GM13976 (cell line): ENCODE measurements at regions not wholly inside any gene's neighbourhood (a gene's known extent, or its start where the extent isn't known, plus 50 kb on each side); places are given as distances from the start of the nearest gene placed in this dataset.

Experiments
- DNase-seq: peaks from one replicate; pipeline ENCODE4 v3.0.0; 2012; ENCODE audit warnings: low spot score
- in situ Hi-C: fragments of 300-500 bp; cut with MboI; formaldehyde crosslinking; loops from one replicate; pipeline ENCODE4 v1.12.0; 2022; ENCODE audit warnings: low sequenced_read_pairs, mixed read lengths, inconsistent platforms; ENCODE audit not compliant: unreplicated experiment
- TF ChIP-seq, protein P1 (sequence below): IDR thresholded peaks from 2 replicates; pipeline ENCODE4 v1.5.1; 2012; ENCODE audit warnings: borderline replicate concordance, mild to moderate bottlenecking; ENCODE audit not compliant: insufficient read depth; ENCODE audit errors: extremely low read depth, missing control alignments, control extremely low read depth

DNA sequence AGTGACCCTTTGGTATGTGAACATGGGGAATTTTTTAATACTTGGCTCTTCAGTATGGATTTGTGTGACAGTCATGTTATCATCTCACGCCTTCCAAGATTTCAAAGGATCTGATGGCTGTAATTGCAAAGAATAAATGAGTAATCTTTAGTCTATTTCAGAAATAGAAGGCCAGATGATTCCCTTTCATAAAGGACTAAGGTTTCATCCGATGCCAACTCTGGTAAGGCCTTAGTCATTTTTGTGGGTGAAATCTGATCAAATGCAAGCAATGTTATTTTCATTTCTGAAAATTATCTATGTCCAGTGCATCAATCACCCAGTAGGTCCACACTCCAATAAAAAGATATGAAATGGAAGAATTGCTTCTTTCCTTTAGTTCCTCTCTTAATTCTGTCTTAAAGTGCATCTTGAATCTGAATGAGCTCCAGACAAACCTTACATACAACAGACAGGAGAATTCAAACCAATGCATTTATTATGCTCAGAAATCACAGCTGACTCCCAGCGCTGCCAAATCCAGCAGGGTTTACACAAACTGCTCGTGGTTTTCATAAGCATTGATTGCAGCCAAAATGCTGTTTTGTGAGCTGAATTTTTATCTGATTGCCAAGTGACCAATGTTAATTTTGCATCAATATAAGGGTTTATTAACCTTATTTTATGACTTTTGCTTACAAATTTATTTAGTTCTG lies 565.2 kb upstream of the MARCKS start:
- DNase-seq: no peak
- TF ChIP-seq, protein P1, sequence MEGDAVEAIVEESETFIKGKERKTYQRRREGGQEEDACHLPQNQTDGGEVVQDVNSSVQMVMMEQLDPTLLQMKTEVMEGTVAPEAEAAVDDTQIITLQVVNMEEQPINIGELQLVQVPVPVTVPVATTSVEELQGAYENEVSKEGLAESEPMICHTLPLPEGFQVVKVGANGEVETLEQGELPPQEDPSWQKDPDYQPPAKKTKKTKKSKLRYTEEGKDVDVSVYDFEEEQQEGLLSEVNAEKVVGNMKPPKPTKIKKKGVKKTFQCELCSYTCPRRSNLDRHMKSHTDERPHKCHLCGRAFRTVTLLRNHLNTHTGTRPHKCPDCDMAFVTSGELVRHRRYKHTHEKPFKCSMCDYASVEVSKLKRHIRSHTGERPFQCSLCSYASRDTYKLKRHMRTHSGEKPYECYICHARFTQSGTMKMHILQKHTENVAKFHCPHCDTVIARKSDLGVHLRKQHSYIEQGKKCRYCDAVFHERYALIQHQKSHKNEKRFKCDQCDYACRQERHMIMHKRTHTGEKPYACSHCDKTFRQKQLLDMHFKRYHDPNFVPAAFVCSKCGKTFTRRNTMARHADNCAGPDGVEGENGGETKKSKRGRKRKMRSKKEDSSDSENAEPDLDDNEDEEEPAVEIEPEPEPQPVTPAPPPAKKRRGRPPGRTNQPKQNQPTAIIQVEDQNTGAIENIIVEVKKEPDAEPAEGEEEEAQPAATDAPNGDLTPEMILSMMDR: no peak
- in situ Hi-C loops: no loop called here

DNA sequence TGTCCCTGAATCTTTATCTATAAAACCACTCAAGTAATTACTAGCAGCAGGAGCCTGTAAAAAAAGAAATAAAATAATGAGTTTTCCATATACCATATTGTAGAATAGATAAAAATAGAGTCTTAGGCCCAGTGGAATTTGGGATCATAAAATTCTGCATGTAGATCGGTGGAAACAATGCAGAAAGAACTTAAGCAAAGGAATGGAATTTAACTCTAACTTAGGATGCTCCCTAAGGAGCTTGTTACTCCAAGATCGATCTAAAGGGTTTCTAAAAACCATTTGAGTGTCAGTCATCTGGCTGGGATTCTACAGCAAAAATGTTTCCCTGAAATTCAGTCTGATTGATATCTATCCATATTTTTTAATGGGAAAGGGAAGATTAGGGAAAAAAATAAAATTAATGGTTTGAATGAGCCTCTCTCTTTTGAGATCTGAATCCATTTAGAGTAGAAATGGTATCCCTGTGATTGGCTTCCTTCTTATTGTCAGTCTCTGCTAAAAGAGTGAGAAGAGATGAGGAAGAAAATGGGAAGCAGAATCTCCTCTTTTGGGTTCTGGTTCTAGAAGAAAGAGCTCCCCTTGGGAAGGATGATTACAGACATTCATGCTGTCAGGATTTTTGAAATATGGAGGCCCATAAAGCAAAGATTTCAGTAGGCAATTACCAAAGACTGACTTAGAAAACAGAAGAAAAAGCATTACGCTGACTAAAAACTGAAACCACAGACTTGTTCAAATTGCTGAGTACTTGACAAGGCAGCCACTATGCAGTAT lies 564.3 kb upstream of the MARCKS start:
- in situ Hi-C loops: no loop called here
- no peak for DNase-seq
- TF ChIP-seq, protein P1: no peak

DNA sequence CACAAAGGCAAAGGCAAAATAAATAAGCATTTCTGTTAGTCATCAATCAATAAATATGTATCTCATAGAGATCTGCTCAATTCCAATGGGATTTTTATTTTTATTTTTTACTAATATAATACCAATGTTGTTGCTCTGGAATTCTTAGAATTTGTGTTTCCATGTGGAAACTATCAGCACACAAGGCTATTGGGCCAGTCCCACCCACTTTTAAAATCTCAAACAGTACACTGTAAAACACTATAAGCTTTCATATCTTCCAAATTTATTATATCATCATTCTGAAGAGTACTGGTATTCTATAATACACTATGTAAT lies 563.8 kb upstream of the MARCKS start:
- in situ Hi-C loops: no loop called here
- no peak for DNase-seq
- TF ChIP-seq, protein P1: no peak

DNA sequence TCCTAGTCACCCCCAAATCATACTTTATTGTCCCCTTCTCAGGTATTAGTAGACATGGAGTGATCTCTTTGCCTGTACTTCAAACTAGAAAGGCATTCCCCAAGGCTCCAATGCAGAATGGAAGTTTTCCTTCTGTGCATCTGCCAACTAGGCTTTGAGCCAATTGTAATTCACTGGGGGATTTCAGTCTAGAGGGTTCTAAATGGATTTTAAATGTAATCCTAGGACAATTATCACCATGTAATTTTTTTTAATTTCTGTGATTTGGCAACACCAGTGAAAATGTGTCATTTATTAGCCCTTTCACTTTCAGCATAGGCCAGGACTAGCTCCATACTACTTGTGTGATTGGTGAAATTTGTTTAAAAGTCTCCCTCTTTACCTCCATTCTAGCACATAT lies 557.6 kb upstream of the MARCKS start:
- TF ChIP-seq, protein P1: no peak
- no peak for DNase-seq
- in situ Hi-C loops: no loop called here

DNA sequence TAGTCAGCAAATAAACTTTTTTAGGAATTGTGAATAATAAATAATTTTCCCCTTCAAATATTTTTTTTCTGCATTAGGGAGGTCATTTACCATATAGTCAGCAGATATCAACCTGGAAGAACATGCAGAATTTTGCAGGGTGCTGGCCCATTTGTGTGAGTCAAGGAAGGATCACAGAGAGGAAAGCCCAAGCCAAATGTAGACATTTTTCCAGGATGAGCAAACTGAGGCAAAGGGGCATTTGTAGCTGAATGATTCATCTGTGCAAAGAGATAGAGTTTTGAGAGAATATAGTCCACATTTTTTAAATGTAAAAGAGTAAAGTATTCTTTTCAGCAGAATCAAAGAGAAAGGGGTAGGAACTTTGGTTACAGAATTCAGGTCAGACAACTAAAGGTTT lies 555.5 kb upstream of the MARCKS start:
- in situ Hi-C loops: loop anchor here (10.0 kb wide), 1 partner anchor 573 kb away; no protein-coding TSS in a partner anchor
- TF ChIP-seq, protein P1: no peak
- DNase-seq: no peak

DNA sequence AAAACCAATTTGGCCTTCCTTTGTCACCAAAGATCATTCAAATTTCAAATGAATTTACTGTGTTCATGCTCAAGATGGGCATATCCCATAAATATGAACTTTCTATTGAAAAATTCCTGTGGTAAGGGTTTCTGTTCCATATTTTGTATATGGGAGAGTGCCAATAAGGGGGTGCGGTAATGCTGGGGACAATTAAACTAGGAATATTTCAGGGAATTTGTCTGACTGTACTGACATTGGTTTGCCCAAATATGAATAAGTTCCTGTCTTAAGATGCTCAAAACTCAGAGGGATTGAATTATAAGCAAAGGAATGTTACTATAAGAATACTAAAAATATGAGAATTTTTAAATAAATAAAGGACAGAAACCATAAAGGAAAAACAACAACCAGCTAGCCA lies 553.0 kb upstream of the MARCKS start:
- in situ Hi-C loops: loop anchor here (10.0 kb wide), 1 partner anchor 571 kb away; no protein-coding TSS in a partner anchor
- DNase-seq: no peak
- TF ChIP-seq, protein P1: no peak
